Osteoblast (primary cell): ENCODE measurements at regions not wholly inside any gene's neighbourhood (a gene's known extent, or its start where the extent isn't known, plus 50 kb on each side); places are given as distances from the start of the nearest gene placed in this dataset.
"Not testable (repeated sequence)": the region's sequence is repeated elsewhere in the genome, so short reads cannot be mapped to it uniquely, and the experiment has no call there.

Experiments used
- DNase-seq: peaks from one replicate; pipeline ENCODE4 v3.0.0; 2011; ENCODE audit warnings: low spot score, mixed read lengths; ENCODE audit not compliant: insufficient read length; ENCODE audit errors: missing footprints
- H2AFZ ChIP-seq: 2 replicates; pipeline ENCODE4 v1.6.0; 2011; ENCODE audit warnings: mild to moderate bottlenecking, low read length
- H3K27ac ChIP-seq: 2 replicates; pipeline ENCODE4 v1.5.1; 2011; ENCODE audit warnings: mild to moderate bottlenecking, low read depth, low read length, moderate library complexity
- H3K27me3 ChIP-seq: 2 replicates; pipeline ENCODE4 v1.6.0; 2012; ENCODE audit warnings: mild to moderate bottlenecking, control low read depth, inconsistent platforms, low read length, moderate library complexity; ENCODE audit not compliant: insufficient read depth
- H3K36me3 ChIP-seq: 2 replicates; pipeline ENCODE4 v1.5.1; 2011; ENCODE audit warnings: mild to moderate bottlenecking, low read length, control low read depth, moderate library complexity; ENCODE audit not compliant: insufficient read depth
- H3K4me1 ChIP-seq: 2 replicates; pipeline ENCODE4 v1.5.1; 2011; ENCODE audit warnings: mild to moderate bottlenecking, low read length, control low read depth, moderate library complexity; ENCODE audit not compliant: insufficient read depth
- H3K4me2 ChIP-seq: 2 replicates; pipeline ENCODE4 v1.6.0; 2011; ENCODE audit warnings: mild to moderate bottlenecking, low read length; ENCODE audit not compliant: insufficient read depth
- H3K4me3 ChIP-seq: fragments of 200-600 bp; sonication (generic); 3 replicates; pipeline ENCODE4 v1.5.1; 2012; ENCODE audit warnings: mild to moderate bottlenecking, low read length, inconsistent platforms; ENCODE audit not compliant: insufficient read depth
- H3K79me2 ChIP-seq: 2 replicates; pipeline ENCODE4 v1.6.0; 2012; ENCODE audit warnings: mild to moderate bottlenecking, low read length, control low read depth, inconsistent platforms; ENCODE audit not compliant: insufficient read depth
- H3K9me3 ChIP-seq: 2 replicates; pipeline ENCODE4 v1.5.1; 2011; ENCODE audit warnings: low read depth, low read length, control low read depth
- H4K20me1 ChIP-seq: 2 replicates; pipeline ENCODE4 v1.6.0; 2012; ENCODE audit warnings: mild to moderate bottlenecking, low read length, control low read depth; ENCODE audit not compliant: insufficient read depth
- TF ChIP-seq, protein P1 (sequence below): IDR thresholded peaks from 2 replicates; pipeline ENCODE4 v1.5.1; 2011; ENCODE audit warnings: mild to moderate bottlenecking, low read depth, low read length, moderate library complexity; ENCODE audit errors: extremely low read depth

- TF ChIP-seq, protein P1, sequence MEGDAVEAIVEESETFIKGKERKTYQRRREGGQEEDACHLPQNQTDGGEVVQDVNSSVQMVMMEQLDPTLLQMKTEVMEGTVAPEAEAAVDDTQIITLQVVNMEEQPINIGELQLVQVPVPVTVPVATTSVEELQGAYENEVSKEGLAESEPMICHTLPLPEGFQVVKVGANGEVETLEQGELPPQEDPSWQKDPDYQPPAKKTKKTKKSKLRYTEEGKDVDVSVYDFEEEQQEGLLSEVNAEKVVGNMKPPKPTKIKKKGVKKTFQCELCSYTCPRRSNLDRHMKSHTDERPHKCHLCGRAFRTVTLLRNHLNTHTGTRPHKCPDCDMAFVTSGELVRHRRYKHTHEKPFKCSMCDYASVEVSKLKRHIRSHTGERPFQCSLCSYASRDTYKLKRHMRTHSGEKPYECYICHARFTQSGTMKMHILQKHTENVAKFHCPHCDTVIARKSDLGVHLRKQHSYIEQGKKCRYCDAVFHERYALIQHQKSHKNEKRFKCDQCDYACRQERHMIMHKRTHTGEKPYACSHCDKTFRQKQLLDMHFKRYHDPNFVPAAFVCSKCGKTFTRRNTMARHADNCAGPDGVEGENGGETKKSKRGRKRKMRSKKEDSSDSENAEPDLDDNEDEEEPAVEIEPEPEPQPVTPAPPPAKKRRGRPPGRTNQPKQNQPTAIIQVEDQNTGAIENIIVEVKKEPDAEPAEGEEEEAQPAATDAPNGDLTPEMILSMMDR = no peak
- Histone ChIP-seq H3K27me3 (no peaks in the 10 kb centered on the region), H3K36me3 (no peaks in the 10 kb centered on the region), H4K20me1 (no peaks in the 10 kb centered on the region), H3K4me3 (no peak overlapping the region), H3K9me3 (peaks cover 1% of the 10 kb centered on the region), H2AFZ (no peak overlapping the region), H3K79me2 (no peaks in the 10 kb centered on the region), H3K27ac (no peak overlapping the region), H3K4me1 (no peaks in the 10 kb centered on the region), H3K4me2 (no peak overlapping the region)
- no peak for DNase-seq
Measured at GRCh38 chr15:95629503-95630168, 700.9 kb upstream of the NR2F2 start.

DNA sequence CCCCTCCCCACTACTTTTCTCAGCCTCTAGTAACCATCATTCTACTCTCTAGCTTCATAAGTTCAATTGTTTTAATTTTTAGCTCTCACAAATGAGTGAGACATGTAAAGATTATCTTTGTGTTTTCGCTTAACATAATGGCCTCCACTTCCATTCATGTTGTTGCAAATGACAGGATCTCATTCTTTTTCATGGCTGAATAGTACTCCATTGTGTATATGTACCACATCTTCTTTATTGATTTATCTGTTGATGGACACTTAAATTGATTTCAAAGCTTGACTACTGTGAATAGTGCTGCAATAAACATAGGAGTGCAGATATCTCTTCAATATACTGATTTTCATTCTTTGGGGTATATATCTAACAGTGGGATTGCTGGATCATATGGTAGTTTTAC, 699.8 kb upstream of the NR2F2 start:
- H3K9me3 ChIP-seq = peaks cover 1% of the 10 kb centered on the region
- H4K20me1 ChIP-seq = no peaks in the 10 kb centered on the region
- no peak overlapping the region for H2AFZ ChIP-seq
- H3K27ac ChIP-seq = no peak overlapping the region
- TF ChIP-seq, protein P1 = no peak
- H3K4me3 ChIP-seq = no peak overlapping the region
- no peaks in the 10 kb centered on the region for H3K4me1 ChIP-seq
- no peak for DNase-seq
- no peak overlapping the region for H3K4me2 ChIP-seq
- H3K36me3 ChIP-seq = no peaks in the 10 kb centered on the region
- no peaks in the 10 kb centered on the region for H3K79me2 ChIP-seq
- no peaks in the 10 kb centered on the region for H3K27me3 ChIP-seq

- H3K4me2 ChIP-seq = no peak overlapping the region
- H3K9me3 ChIP-seq = peaks cover 1% of the 10 kb centered on the region
- peak; percentile 27 for DNase-seq
- TF ChIP-seq, protein P1 = no peak
- H3K4me1 ChIP-seq = no peaks in the 10 kb centered on the region
- H2AFZ ChIP-seq = no peak overlapping the region
- no peaks in the 10 kb centered on the region for H4K20me1 ChIP-seq
- no peaks in the 10 kb centered on the region for H3K27me3 ChIP-seq
- H3K79me2 ChIP-seq = no peaks in the 10 kb centered on the region
- no peak overlapping the region for H3K27ac ChIP-seq
- no peaks in the 10 kb centered on the region for H3K36me3 ChIP-seq
- H3K4me3 ChIP-seq = no peak overlapping the region
Measured at GRCh38 chr15:95635666-95636065, 694.8 kb upstream of the NR2F2 start.

GRCh38 chr15:95636107-95636506, 694.4 kb upstream of the NR2F2 start:
- Histone ChIP-seq H3K4me1 (no peaks in the 10 kb centered on the region), H3K4me3 (no peak overlapping the region), H2AFZ (no peak overlapping the region), H3K27me3 (no peaks in the 10 kb centered on the region), H3K9me3 (peaks cover 1% of the 10 kb centered on the region), H3K36me3 (no peaks in the 10 kb centered on the region), H3K4me2 (no peak overlapping the region), H3K79me2 (no peaks in the 10 kb centered on the region), H4K20me1 (no peaks in the 10 kb centered on the region), H3K27ac (no peak overlapping the region)
- TF ChIP-seq, protein P1 = no peak
- no peak for DNase-seq

DNA sequence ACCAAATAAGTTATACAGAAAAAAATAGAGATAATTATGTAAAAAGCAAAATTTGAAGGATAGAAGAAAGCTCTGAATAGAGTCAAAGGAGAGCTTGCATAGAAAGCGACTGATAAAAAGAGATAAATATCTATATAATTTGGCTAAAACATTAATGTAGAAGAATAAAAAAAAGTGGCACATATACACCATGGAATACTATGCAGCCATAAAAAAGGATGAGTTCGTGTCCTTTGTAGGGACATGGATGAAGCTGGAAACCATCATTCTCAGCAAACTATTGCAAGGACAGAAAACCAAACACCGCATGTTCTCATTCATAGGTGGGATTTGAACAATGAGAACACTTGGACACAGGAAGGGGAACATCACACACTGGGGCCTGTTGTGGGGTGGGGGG, 693.3 kb upstream of the NR2F2 start:
- H3K36me3 ChIP-seq, H3K4me3 ChIP-seq, H3K79me2 ChIP-seq, H3K27me3 ChIP-seq, H3K4me1 ChIP-seq, H3K9me3 ChIP-seq, H4K20me1 ChIP-seq, H3K27ac ChIP-seq, H2AFZ ChIP-seq, H3K4me2 ChIP-seq, DNase-seq: not testable (repeated sequence)
